ENCODE measurements at regions not wholly inside any gene's neighbourhood (a gene's known extent, or its start where the extent isn't known, plus 50 kb on each side); places are given as distances from the start of the nearest gene placed in this dataset.

DNA sequence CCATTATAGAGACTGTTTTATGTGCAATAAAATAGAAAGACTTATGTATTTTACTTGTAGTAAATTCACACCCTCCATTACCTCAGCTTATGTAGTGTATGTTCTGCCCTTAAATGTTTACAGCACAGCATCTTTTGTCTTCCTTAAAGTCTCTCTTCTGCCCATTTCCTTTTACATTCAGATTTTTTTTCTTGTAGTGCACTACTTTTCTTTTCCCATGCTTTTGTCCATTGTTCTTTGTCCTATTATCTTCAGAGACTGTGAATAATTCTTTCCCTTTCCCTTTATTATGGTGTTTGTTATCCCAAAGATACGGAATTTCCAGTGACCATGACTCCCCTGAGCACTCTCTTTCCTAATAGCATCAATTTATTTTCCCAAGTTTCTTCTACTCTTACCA is 66.1 kb upstream of the TYRP1 start:
- no peak overlapping the region for H3K27ac ChIP-seq (ENCODE audit: low read length)
- H3K36me3 ChIP-seq (ENCODE audit: insufficient read depth, low read length), result no peaks in the 10 kb centered on the region
- H3K27me3 ChIP-seq (ENCODE audit: insufficient read depth, low read length, poor library complexity), result no peaks in the 10 kb centered on the region
- H3K4me3 ChIP-seq (ENCODE audit: low read depth in 1 of 2, low read length in 2 of 2), result no peak overlapping the region
- no peak for TF ChIP-seq EZH2 (IDR thresholded peaks at IDR 0.05; ENCODE audit: borderline replicate concordance, low read depth, low read length, severe bottlenecking)
- TF ChIP-seq, protein P1, sequence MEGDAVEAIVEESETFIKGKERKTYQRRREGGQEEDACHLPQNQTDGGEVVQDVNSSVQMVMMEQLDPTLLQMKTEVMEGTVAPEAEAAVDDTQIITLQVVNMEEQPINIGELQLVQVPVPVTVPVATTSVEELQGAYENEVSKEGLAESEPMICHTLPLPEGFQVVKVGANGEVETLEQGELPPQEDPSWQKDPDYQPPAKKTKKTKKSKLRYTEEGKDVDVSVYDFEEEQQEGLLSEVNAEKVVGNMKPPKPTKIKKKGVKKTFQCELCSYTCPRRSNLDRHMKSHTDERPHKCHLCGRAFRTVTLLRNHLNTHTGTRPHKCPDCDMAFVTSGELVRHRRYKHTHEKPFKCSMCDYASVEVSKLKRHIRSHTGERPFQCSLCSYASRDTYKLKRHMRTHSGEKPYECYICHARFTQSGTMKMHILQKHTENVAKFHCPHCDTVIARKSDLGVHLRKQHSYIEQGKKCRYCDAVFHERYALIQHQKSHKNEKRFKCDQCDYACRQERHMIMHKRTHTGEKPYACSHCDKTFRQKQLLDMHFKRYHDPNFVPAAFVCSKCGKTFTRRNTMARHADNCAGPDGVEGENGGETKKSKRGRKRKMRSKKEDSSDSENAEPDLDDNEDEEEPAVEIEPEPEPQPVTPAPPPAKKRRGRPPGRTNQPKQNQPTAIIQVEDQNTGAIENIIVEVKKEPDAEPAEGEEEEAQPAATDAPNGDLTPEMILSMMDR (IDR thresholded peaks at IDR 0.05; ENCODE audit: borderline replicate concordance, extremely low read depth, low read length, poor library complexity, severe bottlenecking), result no peak
- H4K20me1 ChIP-seq (ENCODE audit: insufficient read depth, low read length), result no peaks in the 10 kb centered on the region
- H3K79me2 ChIP-seq (ENCODE audit: insufficient read depth, low read length), result no peaks in the 10 kb centered on the region
- no peak overlapping the region for H3K9ac ChIP-seq (ENCODE audit: low read depth, low read length)
- H3K4me2 ChIP-seq (ENCODE audit: insufficient read depth, low read length), result no peak overlapping the region
- H3K9me3 ChIP-seq (ENCODE audit: insufficient read depth, low read length, severe bottlenecking), result no peaks in the 10 kb centered on the region
- ATAC-seq (ENCODE audit: insufficient read depth, low read depth), result no peak
- no peaks in the 10 kb centered on the region for H3K4me1 ChIP-seq (ENCODE audit: insufficient read depth, low read length)
- DNase-seq, result no peak
- H2AFZ ChIP-seq (ENCODE audit: low read depth, low read length), result no peak overlapping the region

DNA sequence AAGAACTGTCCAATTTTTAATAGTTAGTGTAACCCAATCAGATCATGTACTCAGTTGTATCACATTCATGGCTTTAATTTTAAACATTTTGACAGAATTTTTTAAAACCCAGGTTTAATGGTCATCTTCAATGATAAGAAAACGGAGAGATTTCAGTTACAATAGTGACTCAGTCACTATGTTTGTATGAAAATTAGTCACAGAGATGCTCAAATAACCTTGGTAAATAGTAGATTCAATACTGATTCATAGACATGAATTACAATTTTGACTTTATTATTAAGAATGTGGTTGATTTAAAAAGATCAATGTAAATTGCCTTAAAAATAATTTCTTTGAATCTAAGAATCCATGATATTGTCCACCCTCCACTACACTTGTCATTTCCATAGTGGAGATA is 64.6 kb upstream of the TYRP1 start:
- Histone ChIP-seq H2AFZ (ENCODE audit: low read depth, low read length) (no peak overlapping the region), H3K4me3 (ENCODE audit: low read depth in 1 of 2, low read length in 2 of 2) (no peak overlapping the region), H3K27ac (ENCODE audit: low read length) (no peak overlapping the region), H3K4me1 (ENCODE audit: insufficient read depth, low read length) (no peaks in the 10 kb centered on the region), H3K79me2 (ENCODE audit: insufficient read depth, low read length) (no peaks in the 10 kb centered on the region), H3K27me3 (ENCODE audit: insufficient read depth, low read length, poor library complexity) (no peaks in the 10 kb centered on the region), H3K4me2 (ENCODE audit: insufficient read depth, low read length) (no peak overlapping the region), H4K20me1 (ENCODE audit: insufficient read depth, low read length) (no peaks in the 10 kb centered on the region), H3K36me3 (ENCODE audit: insufficient read depth, low read length) (no peaks in the 10 kb centered on the region), H3K9ac (ENCODE audit: low read depth, low read length) (no peak overlapping the region), H3K9me3 (ENCODE audit: insufficient read depth, low read length, severe bottlenecking) (no peaks in the 10 kb centered on the region)
- no peak for DNase-seq
- TF ChIP-seq, protein P1 (IDR thresholded peaks at IDR 0.05; ENCODE audit: borderline replicate concordance, extremely low read depth, low read length, poor library complexity, severe bottlenecking), result no peak
- no peak for TF ChIP-seq EZH2 (IDR thresholded peaks at IDR 0.05; ENCODE audit: borderline replicate concordance, low read depth, low read length, severe bottlenecking)
- ATAC-seq (ENCODE audit: insufficient read depth, low read depth), result no peak

DNA sequence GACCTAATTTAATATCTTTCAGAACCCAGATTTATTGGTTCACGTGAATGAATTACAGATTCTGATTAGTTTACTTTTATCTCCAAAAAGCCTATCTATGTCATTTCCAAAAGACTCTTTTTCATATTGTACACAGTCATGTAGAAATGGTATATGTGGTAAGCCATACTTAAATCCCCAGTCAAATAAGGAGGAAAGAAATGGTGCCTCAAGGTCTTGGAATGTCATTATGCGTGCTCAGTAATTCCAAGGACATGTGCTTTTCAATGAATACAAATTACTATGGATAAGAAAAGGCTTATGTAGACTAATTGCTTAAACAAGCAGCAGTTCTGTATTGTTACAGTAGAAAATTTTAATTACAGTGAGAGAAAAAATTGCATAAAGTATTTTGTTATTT is 64.1 kb upstream of the TYRP1 start:
- Histone ChIP-seq H3K79me2 (ENCODE audit: insufficient read depth, low read length) (no peaks in the 10 kb centered on the region), H3K9me3 (ENCODE audit: insufficient read depth, low read length, severe bottlenecking) (no peaks in the 10 kb centered on the region), H4K20me1 (ENCODE audit: insufficient read depth, low read length) (no peaks in the 10 kb centered on the region), H2AFZ (ENCODE audit: low read depth, low read length) (no peak overlapping the region), H3K4me1 (ENCODE audit: insufficient read depth, low read length) (no peaks in the 10 kb centered on the region), H3K27ac (ENCODE audit: low read length) (no peak overlapping the region), H3K4me2 (ENCODE audit: insufficient read depth, low read length) (no peak overlapping the region), H3K36me3 (ENCODE audit: insufficient read depth, low read length) (no peaks in the 10 kb centered on the region), H3K4me3 (ENCODE audit: low read depth in 1 of 2, low read length in 2 of 2) (no peak overlapping the region), H3K9ac (ENCODE audit: low read depth, low read length) (no peak overlapping the region), H3K27me3 (ENCODE audit: insufficient read depth, low read length, poor library complexity) (no peaks in the 10 kb centered on the region)
- DNase-seq (no peak), ATAC-seq (ENCODE audit: insufficient read depth, low read depth) (no peak)
- no peak for TF ChIP-seq EZH2 (IDR thresholded peaks at IDR 0.05; ENCODE audit: borderline replicate concordance, low read depth, low read length, severe bottlenecking)
- TF ChIP-seq, protein P1 (IDR thresholded peaks at IDR 0.05; ENCODE audit: borderline replicate concordance, extremely low read depth, low read length, poor library complexity, severe bottlenecking), result no peak

GRCh38 chr9:12631866-12632265 is 61.3 kb upstream of the TYRP1 start:
- H3K27me3 ChIP-seq (ENCODE audit: insufficient read depth, low read length, poor library complexity), result no peaks in the 10 kb centered on the region
- no peaks in the 10 kb centered on the region for H3K79me2 ChIP-seq (ENCODE audit: insufficient read depth, low read length)
- H3K9me3 ChIP-seq (ENCODE audit: insufficient read depth, low read length, severe bottlenecking), result no peaks in the 10 kb centered on the region
- H3K9ac ChIP-seq (ENCODE audit: low read depth, low read length), result no peak overlapping the region
- no peaks in the 10 kb centered on the region for H3K4me1 ChIP-seq (ENCODE audit: insufficient read depth, low read length)
- H3K4me2 ChIP-seq (ENCODE audit: insufficient read depth, low read length), result no peak overlapping the region
- no peaks in the 10 kb centered on the region for H3K36me3 ChIP-seq (ENCODE audit: insufficient read depth, low read length)
- H2AFZ ChIP-seq (ENCODE audit: low read depth, low read length), result no peak overlapping the region
- no peak for TF ChIP-seq EZH2 (IDR thresholded peaks at IDR 0.05; ENCODE audit: borderline replicate concordance, low read depth, low read length, severe bottlenecking)
- TF ChIP-seq, protein P1 (IDR thresholded peaks at IDR 0.05; ENCODE audit: borderline replicate concordance, extremely low read depth, low read length, poor library complexity, severe bottlenecking), result no peak
- no peaks in the 10 kb centered on the region for H4K20me1 ChIP-seq (ENCODE audit: insufficient read depth, low read length)
- ATAC-seq (ENCODE audit: insufficient read depth, low read depth), result no peak
- no peak overlapping the region for H3K4me3 ChIP-seq (ENCODE audit: low read depth in 1 of 2, low read length in 2 of 2)
- no peak overlapping the region for H3K27ac ChIP-seq (ENCODE audit: low read length)
- no peak for DNase-seq
